ENCODE measurements at regions not wholly inside any gene's neighbourhood (a gene's known extent, or its start where the extent isn't known, plus 50 kb on each side); places are given as distances from the start of the nearest gene placed in this dataset.

DNA sequence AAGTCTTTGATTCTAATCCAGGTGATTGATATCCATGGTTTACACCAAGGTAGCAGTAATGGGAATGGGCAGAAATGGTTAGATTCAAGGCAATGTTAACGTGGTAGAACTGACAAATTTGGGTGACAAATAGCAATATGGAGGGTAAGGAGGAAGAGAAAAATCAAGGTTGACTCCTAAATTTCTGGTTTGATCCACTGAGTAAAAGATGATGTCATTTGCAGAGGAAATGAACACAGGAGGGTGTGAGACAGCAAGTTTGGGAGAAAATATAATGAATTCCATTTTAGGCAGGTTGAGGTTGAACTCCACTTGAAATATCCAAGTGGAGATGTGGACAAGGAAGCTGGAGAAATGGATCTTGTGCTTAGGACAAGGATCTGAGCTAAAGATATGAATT, 170.9 kb upstream of the CAMK1G start:
- no peak for DNase-seq (ENCODE audit: low read depth in 1 of 2, low spot score in 1 of 2)

DNA sequence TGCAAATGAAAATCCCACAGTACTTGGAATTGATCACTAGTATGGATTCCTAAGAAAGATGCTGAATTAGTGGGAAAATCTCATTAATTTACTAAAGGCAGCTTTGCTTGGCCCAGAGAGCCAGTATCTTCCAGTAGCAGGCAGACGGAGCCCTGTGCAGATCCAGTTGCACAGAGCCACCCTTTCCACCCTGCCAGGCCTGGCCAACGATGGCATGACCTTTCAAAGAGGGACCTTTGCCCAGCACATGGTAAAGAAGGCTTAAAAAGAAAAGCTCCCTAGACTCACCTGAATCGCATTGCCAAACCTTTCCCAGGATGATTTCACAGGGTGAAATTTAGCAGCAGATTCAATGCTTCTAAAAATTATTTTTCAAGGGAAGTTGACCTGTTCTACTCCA, 170.5 kb upstream of the CAMK1G start:
- no peak for DNase-seq (ENCODE audit: low read depth in 1 of 2, low spot score in 1 of 2)

- DNase-seq (ENCODE audit: low read depth in 1 of 2, low spot score in 1 of 2): no peak
Measured at GRCh38 chr1:209414803-209415329, 168.6 kb upstream of the CAMK1G start.

GRCh38 chr1:209416039-209416438, 167.5 kb upstream of the CAMK1G start:
- no peak for DNase-seq (ENCODE audit: low read depth in 1 of 2, low spot score in 1 of 2)

DNA sequence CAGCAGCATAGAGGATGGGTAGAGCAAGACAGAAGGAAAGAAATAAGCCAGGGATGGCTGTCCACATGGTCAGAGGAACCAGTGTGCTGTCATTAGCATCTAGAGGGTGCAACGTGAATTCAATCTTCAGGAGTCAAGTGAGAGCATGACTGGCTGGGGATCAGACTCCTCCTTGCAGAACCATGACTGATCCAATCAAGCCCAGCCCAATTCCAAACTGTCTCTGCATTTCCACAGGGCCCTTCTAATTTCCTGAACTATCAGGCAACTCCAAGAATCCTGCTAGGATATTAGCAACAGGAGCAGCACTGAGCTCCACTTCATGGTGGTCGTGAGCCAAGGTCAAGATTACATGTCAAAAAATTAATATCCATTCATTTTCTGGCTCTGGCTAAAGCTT, 166.8 kb upstream of the CAMK1G start:
- no peak for DNase-seq (ENCODE audit: low read depth in 1 of 2, low spot score in 1 of 2)

- DNase-seq (ENCODE audit: low read depth in 1 of 2, low spot score in 1 of 2): no peak
Measured at GRCh38 chr1:209417761-209418160, 165.8 kb upstream of the CAMK1G start.

GRCh38 chr1:209420276-209420675, 163.2 kb upstream of the CAMK1G start:
- DNase-seq (ENCODE audit: low read depth in 1 of 2, low spot score in 1 of 2): no peak

GRCh38 chr1:209421186-209421585, 162.3 kb upstream of the CAMK1G start:
- no peak for DNase-seq (ENCODE audit: low read depth in 1 of 2, low spot score in 1 of 2)

DNA sequence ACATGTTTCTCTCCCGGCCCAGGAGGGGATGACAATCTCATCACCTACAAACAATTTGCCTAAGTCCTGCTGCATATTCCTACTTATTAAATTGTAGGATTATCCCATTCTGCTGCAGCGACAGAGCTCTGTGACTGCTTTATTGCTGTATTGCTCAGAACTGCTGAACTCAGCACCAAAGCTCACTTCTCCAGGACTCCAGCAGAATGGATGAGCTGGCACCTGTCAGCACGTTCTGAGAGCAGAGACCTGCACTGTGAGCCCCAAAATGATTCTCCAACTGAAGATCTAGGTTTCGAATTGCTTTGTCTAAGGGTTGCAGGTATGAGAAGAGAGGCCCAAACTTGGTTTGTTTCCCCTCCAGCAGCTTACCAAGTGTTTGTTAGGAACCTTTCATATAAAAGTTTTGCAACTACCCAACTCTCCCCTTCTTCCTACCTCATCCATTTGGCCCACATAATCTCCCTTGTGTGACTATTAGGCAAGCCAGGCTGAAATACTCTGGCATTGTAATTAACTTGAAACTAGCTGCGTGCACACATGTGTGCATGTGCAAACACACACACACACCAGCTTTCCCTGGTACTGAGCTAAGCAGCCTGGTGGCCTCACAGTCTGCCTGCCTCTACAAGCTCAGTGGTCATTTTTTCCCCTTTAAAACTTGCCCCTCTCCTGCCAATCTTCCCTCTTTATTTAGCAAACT, 161.4 kb upstream of the CAMK1G start:
- no peak for DNase-seq (ENCODE audit: low read depth in 1 of 2, low spot score in 1 of 2)

DNA sequence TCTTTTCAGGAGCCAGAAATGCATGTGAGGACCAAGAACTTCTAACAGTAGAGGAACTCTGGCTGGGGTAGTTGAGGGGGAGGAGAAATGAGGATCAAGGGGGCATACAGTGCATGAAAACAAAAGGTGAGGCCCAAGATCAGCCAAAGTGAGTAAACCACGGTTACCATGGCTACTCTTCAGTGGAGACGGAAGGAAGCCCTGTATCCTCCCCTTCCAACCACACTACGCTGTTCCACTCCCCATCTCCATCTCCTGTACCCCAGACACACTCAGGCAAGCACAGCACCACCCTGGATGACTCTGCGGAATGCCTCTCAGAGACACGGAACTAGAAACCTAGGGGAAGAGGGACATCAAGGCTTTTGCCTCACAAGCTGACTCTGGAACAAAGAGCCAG, 157.6 kb upstream of the CAMK1G start:
- DNase-seq (ENCODE audit: low read depth in 1 of 2, low spot score in 1 of 2): no peak

DNA sequence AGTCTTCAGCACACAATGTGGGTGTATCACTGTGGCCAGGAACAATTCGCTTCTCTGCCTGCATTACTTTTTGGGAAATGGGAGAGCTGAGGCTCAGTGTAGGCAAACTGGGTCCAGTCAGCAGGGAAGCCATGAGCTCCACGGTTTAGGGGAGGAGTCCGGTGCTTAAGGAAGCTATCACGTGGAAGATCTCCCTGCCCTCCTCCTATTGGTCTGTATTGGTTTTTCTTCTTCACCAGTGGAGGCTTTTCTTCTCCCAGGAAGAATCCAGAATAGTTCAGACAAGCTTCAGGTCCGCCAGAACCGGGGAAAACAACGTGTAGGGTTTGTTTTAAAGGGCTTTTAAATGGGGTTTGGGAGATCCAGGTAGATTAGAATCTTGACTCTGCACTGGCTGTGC, 156.2 kb upstream of the CAMK1G start:
- DNase-seq (ENCODE audit: low read depth in 1 of 2, low spot score in 1 of 2): no peak

- no peak for DNase-seq (ENCODE audit: low read depth in 1 of 2, low spot score in 1 of 2)
Measured at GRCh38 chr1:209427811-209428210, 155.7 kb upstream of the CAMK1G start.

GRCh38 chr1:209428241-209428921, 155.1 kb upstream of the CAMK1G start:
- no peak for DNase-seq (ENCODE audit: low read depth in 1 of 2, low spot score in 1 of 2)

DNA sequence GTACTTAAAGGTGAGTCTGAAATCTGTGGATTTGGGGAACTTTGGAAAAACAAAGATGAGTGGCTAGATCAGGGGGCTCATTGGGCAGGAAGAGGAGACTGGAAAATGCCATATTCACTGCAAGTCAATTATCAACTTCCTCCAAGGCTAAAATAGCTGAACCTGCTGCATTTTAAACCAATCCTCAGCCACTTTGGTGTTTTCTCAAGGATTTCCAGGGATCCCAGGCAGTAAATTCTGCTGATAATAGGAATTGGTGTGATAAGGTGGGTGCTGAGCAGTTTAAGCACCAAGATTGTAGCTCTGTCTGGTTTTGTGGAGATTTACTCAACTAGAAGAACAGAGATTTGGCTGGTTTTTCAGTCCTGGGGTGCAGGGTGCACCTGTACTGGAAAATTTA, 153.9 kb upstream of the CAMK1G start:
- no peak for DNase-seq (ENCODE audit: low read depth in 1 of 2, low spot score in 1 of 2)

GRCh38 chr1:209430107-209430506, 153.4 kb upstream of the CAMK1G start:
- DNase-seq (ENCODE audit: low read depth in 1 of 2, low spot score in 1 of 2): no peak

DNA sequence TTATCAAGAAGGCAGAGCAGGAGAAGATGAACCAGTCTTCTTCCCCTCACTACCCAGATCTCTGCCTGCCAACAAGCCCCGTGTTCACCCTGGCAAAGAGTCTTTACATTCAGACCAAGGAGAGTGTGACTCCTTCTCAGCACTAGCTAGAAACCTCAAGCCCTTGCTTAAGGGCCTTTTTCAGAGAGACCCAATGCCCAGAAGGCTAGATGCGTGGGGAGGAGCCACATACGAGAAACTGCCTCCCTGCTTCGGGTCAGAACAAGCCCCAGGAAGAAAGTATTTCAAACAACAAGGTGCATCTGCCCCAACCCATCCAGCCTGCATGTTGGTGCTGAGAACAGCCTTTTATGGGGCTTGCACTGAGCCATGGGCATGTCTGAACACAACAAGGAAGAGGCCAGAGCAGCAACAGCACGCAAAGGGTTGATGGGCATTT, 152.7 kb upstream of the CAMK1G start:
- DNase-seq (ENCODE audit: low read depth in 1 of 2, low spot score in 1 of 2): no peak

- DNase-seq (ENCODE audit: low read depth in 1 of 2, low spot score in 1 of 2): no peak
Measured at GRCh38 chr1:209431402-209431801, 152.1 kb upstream of the CAMK1G start.

DNA sequence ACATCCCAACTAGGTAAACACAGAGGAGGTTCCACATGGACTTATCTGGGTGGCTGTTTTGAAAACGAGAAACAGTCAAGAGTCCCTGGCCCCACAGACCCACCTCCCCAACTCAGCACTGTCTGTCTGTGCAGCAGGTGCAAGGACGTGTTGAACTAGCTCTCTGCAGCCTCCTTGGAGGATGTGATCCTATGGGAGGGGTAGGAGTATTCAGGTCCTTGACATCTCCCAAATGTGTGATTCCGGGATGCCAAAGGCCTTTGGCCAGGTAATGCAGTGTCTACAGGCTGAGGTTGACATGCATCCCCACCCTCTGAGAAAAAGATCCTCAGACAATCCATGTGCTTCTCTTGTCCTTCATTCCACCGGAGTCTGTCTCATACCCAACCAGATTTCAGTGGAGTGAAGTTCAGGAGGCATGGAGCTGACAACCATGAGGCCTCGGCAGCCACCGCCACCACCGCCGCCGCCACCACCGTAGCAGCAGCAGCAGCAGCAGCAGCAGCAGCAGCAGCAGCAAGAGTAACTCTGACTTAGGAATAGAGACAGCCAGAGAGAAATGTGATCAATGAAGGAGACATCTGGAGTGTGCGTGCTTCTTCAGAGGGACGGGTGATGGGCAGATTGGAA, 151.6 kb upstream of the CAMK1G start:
- DNase-seq (ENCODE audit: low read depth in 1 of 2, low spot score in 1 of 2): no peak

DNA sequence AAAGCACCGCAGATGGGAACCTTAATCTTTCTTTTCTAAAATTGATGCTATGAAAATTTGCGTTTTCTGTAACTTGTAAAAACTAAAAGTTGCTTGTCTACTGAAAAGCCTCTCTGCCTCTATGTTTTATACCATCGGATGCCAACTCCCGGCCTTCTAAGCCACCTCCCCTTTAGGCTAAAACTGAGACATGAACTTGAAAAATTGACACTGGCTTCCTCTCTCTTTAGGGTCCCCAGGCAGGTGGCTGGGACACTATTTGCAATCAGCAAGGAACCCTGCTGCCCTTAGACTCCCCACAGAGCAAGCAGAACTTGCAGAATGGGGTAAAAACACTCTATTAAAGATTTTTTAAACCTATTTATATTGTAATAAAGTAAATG, 151.1 kb upstream of the CAMK1G start:
- DNase-seq (ENCODE audit: low read depth in 1 of 2, low spot score in 1 of 2): no peak

DNA sequence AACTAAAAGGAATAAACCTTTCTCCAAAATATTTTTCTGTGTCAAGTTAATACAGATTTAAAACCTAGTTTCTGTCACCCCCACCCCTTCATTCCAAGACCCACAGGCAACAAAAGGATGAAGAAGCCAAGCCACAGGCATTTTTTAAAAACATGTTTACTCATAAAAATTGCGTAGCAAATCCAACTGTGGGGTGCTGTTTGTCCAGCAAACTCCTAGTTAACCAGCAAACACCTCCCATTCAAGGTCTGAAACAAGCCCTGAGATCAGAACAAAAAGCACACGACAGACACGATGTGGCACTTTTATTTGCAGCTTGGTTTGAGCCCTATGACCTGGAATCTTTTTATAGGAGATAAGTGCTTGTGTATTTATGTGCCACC, 149.9 kb upstream of the CAMK1G start:
- DNase-seq (ENCODE audit: low read depth in 1 of 2, low spot score in 1 of 2): no peak

DNA sequence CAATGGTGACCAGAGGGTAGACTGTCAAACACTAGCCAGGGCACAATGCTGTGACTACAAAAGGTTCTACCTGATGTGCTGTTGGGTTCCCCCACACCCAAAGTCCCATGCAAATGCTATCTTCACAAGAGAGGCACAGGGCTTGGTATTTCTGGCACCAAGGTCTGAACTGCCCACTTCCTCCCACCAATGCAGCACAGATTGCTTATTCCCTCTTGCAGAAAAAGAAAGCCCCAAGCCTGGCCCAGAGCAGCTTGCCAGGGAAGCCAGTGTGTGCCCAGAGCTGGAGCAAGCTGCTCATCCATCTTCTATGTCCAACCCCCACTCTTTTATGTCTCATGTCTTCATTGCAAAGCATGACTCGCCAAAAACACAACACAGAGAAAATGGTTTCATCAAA, 149.4 kb upstream of the CAMK1G start:
- no peak for DNase-seq (ENCODE audit: low read depth in 1 of 2, low spot score in 1 of 2)

GRCh38 chr1:209434631-209435217, 148.8 kb upstream of the CAMK1G start:
- DNase-seq (ENCODE audit: low read depth in 1 of 2, low spot score in 1 of 2): no peak
